ENCODE measurements at regions not wholly inside any gene's neighbourhood (a gene's known extent, or its start where the extent isn't known, plus 50 kb on each side); places are given as distances from the start of the nearest gene placed in this dataset.

DNA sequence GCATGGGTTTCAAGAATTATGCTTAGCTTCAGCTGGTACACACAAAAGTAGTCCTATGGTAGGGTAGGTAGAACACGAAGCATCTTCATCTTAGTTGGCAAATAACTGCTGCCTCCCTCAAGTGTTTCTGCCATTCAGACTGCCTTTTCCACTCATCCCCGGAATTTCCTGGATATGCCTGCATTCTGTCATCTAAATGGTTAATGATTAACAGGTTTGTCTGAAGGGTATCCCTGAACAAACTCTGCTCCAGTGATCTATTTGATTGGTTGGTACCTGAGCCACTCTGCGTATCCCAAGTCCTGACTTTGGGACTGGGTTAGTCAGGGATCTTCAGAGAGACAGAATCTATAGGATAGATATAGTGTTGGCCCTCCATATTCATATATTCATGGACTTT is 272.3 kb upstream of the RAG2 start:
- TF ChIP-seq, protein P1, sequence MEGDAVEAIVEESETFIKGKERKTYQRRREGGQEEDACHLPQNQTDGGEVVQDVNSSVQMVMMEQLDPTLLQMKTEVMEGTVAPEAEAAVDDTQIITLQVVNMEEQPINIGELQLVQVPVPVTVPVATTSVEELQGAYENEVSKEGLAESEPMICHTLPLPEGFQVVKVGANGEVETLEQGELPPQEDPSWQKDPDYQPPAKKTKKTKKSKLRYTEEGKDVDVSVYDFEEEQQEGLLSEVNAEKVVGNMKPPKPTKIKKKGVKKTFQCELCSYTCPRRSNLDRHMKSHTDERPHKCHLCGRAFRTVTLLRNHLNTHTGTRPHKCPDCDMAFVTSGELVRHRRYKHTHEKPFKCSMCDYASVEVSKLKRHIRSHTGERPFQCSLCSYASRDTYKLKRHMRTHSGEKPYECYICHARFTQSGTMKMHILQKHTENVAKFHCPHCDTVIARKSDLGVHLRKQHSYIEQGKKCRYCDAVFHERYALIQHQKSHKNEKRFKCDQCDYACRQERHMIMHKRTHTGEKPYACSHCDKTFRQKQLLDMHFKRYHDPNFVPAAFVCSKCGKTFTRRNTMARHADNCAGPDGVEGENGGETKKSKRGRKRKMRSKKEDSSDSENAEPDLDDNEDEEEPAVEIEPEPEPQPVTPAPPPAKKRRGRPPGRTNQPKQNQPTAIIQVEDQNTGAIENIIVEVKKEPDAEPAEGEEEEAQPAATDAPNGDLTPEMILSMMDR (conservative IDR thresholded peaks at IDR 0.05; ENCODE audit: low read depth, low read length): no peak
- no peak overlapping the region for H3K4me3 ChIP-seq (ENCODE audit: low read depth, low read length)
- no peak for DNase-seq (ENCODE audit: low read depth)

DNA sequence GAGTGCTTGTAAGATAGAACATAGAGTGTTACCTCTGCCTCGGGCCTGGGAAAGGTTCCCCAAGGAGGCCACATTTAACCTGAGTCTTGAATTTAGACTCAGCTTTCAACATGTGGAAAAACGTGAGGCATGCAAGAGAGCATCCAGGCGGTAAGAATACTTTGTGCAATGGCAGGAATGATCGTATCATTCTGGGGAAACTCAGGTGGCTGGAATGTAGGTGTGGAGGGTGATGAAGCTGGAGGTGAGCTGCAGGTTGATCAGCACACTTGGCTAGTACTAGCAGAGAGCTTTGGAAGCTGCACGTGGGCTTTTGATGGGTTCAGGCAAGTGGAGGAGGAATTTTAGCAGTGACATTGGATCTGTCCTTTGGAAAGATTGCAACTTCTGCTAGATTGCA is 270.3 kb upstream of the RAG2 start:
- no peak overlapping the region for H3K4me3 ChIP-seq (ENCODE audit: low read depth, low read length)
- TF ChIP-seq, protein P1 (conservative IDR thresholded peaks at IDR 0.05; ENCODE audit: low read depth, low read length): no peak
- DNase-seq (ENCODE audit: low read depth): no peak

DNA sequence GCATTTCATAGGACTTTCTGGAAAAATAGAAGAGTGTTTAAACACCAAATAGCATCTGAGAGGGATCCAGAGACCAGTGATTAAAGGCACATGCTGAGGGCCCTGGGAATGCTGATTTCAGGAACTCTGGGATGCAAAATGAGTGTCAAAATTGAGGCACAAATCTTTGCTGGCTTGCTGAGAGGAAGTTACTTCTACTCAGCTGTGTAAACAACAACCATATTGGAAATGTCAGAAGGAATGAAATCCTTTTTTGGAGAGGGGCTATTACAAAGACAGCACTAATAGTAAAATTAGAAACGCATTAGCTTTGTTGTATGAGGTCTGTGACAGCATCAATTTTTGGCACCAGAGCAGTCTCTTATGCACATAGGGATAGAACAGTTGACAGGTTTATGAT is 267.8 kb upstream of the RAG2 start:
- H3K4me3 ChIP-seq (ENCODE audit: low read depth, low read length): no peak overlapping the region
- TF ChIP-seq, protein P1 (conservative IDR thresholded peaks at IDR 0.05; ENCODE audit: low read depth, low read length): no peak
- no peak for DNase-seq (ENCODE audit: low read depth)

DNA sequence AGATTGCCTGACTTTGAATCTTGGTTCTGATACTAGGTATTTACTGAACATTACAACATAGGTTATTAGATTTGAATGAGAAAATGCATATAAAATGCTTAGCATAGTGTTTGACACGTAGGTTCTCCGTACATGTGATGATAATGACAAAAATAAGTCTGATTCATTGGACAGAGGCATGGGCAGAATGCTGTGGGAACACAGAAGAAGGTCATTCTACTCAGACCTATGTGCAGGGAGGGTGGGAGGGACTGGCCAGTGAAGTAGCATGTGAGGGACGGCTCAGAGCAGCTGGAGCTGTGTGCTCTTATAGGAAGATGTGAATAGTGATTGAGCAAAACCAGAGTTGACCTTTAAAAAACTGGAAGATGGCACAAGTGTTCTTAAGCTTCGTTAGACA is 256.8 kb upstream of the RAG2 start:
- no peak for DNase-seq (ENCODE audit: low read depth)
- TF ChIP-seq, protein P1 (conservative IDR thresholded peaks at IDR 0.05; ENCODE audit: low read depth, low read length): no peak
- no peak overlapping the region for H3K4me3 ChIP-seq (ENCODE audit: low read depth, low read length)

DNA sequence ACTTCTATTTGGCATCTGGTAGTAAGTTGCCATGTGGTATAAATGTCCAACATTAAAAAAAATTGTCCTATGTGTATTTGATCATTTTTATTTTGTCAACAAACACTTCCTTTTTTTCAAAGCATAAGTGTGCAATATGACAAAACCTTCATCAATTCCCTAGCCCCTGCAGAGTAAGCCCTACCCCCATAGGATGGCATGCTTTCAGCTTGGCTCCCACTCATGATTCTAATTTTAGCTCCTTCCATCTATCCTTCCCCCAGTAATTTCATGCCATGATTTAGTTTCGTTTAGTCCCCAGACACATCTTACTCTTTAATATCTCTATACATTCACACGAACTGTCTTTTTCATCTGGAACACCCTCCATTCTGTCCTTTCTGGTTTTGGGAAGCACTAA is 250.6 kb upstream of the RAG2 start:
- no peak overlapping the region for H3K4me3 ChIP-seq (ENCODE audit: low read depth, low read length)
- TF ChIP-seq, protein P1 (conservative IDR thresholded peaks at IDR 0.05; ENCODE audit: low read depth, low read length): no peak
- DNase-seq (ENCODE audit: low read depth): no peak

DNA sequence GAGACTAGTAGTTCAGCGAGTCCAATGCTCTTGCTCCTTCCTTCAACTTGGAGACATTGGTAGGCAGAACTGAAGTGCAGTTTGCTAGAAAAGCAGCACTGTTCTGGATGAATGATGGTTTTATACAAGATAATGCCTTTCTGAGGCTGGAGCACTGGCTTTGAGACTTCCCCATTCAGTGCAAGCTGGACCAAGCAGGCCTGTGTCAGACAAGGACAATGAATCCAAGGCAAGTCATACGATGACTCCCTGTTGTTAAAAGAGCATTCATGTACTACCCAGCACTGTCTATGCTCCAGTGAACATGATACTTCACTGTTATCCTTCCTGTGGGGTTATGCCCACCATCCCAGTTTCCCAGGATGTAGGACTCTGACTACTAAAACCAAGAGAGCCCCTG is 242.3 kb upstream of the RAG2 start:
- TF ChIP-seq, protein P1 (conservative IDR thresholded peaks at IDR 0.05; ENCODE audit: low read depth, low read length): no peak
- DNase-seq (ENCODE audit: low read depth): no peak
- no peak overlapping the region for H3K4me3 ChIP-seq (ENCODE audit: low read depth, low read length)

DNA sequence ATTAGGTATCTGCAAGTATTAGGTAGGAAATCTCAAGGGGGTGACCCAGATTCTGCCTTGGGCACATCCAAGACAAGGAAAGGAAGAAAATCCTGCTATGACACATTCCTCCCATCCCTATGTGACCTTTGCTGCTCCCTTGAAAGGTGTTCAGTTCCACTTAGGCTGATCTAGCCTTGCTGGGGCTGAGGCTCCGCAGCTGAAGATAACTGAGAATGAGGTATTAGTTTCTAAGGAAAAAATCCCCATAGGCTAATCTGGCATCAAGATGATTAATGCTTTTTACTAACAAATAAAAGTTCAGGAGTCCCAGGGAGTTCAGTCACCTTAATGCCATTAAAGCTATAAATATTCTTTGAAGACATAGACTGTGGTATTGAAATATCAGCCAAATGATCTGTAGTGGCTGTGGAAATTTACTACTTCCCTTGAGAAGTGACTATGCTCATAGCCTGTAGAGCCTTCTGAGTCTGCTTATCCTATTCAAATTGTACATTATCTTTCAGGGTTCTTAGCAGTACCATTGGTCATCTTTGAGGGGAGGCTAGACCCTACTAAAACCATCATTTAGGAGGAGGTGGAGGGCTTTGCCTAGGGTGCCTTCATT is 239.9 kb upstream of the RAG2 start:
- TF ChIP-seq, protein P1 (conservative IDR thresholded peaks at IDR 0.05; ENCODE audit: low read depth, low read length): no peak
- no peak overlapping the region for H3K4me3 ChIP-seq (ENCODE audit: low read depth, low read length)
- no peak for DNase-seq (ENCODE audit: low read depth)
